ENCODE measurements at regions not wholly inside any gene's neighbourhood (a gene's known extent, or its start where the extent isn't known, plus 50 kb on each side); places are given as distances from the start of the nearest gene placed in this dataset.

DNA sequence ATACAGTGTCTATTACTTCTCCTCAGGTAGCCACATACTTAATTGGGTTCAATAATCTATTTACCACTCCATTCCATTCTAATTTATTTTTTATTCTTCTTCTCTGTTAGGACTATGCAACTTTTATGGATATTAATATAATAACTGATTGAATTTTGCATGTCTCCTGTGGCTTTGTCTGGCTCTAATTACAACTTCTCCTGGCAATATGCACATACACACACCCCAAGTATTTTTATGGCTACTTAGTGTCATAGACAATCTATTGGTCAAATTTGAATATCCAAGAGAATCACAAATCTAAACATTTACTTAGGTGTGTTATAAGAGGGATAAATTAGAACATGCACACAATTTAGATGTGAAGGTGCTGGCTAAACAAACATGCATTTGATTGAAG is 73.1 kb downstream of the BOD1L2 start:
- no peak overlapping the region for H3K4me2 ChIP-seq (ENCODE audit: low read length)
- no peaks in the 10 kb centered on the region for H4K20me1 ChIP-seq (ENCODE audit: insufficient read depth, low read length)
- H3K9me3 ChIP-seq (ENCODE audit: insufficient read depth, low read length), result no peaks in the 10 kb centered on the region
- H3K9ac ChIP-seq (ENCODE audit: low read length), result no peak overlapping the region
- H3K4me1 ChIP-seq (ENCODE audit: low read length), result peaks cover 3% of the 10 kb centered on the region
- no peak overlapping the region for H3K27ac ChIP-seq (ENCODE audit: low read length)
- no peak overlapping the region for H2AFZ ChIP-seq (ENCODE audit: low read depth, low read length)
- no peaks in the 10 kb centered on the region for H3K79me2 ChIP-seq (ENCODE audit: low read length)
- TF ChIP-seq, protein P1, sequence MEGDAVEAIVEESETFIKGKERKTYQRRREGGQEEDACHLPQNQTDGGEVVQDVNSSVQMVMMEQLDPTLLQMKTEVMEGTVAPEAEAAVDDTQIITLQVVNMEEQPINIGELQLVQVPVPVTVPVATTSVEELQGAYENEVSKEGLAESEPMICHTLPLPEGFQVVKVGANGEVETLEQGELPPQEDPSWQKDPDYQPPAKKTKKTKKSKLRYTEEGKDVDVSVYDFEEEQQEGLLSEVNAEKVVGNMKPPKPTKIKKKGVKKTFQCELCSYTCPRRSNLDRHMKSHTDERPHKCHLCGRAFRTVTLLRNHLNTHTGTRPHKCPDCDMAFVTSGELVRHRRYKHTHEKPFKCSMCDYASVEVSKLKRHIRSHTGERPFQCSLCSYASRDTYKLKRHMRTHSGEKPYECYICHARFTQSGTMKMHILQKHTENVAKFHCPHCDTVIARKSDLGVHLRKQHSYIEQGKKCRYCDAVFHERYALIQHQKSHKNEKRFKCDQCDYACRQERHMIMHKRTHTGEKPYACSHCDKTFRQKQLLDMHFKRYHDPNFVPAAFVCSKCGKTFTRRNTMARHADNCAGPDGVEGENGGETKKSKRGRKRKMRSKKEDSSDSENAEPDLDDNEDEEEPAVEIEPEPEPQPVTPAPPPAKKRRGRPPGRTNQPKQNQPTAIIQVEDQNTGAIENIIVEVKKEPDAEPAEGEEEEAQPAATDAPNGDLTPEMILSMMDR (IDR thresholded peaks at IDR 0.05; ENCODE audit: low read depth, low read length), result no peak
- no peak for TF ChIP-seq EZH2phosphoT487 (IDR thresholded peaks at IDR 0.05; ENCODE audit: low read depth)
- no peaks in the 10 kb centered on the region for H3K36me3 ChIP-seq (replicated peaks; ENCODE audit: low read depth, low read length)
- no peak overlapping the region for H3K4me3 ChIP-seq (ENCODE audit: low read length)
- peaks cover 13% of the 10 kb centered on the region for H3K27me3 ChIP-seq (ENCODE audit: low read depth, low read length)

DNA sequence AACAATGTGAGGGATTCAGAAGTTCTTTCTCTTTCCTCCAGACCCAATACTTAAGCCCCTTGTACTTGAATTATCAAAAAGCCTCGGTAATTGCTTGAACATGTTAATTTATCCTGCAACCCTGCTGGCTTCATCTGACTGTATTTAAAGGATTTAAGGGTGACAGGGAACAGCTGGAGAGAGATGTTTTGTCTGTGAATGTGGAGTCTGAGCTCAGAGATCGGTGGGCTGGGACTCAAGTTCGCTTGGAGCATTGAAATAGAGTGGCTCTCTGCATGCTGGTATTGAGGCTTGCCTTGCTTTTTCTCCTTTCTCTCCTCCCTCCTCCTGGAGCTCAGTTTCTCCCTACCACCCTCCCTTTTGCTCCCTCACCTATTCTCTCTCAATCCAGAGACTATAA is 73.6 kb downstream of the BOD1L2 start:
- H3K27me3 ChIP-seq (ENCODE audit: low read depth, low read length), result peaks cover 13% of the 10 kb centered on the region
- TF ChIP-seq EZH2phosphoT487 (IDR thresholded peaks at IDR 0.05; ENCODE audit: low read depth), result no peak
- TF ChIP-seq, protein P1 (IDR thresholded peaks at IDR 0.05; ENCODE audit: low read depth, low read length), result no peak
- H3K4me3 ChIP-seq (ENCODE audit: low read length), result no peak overlapping the region
- no peak overlapping the region for H2AFZ ChIP-seq (ENCODE audit: low read depth, low read length)
- H3K9ac ChIP-seq (ENCODE audit: low read length), result no peak overlapping the region
- no peaks in the 10 kb centered on the region for H4K20me1 ChIP-seq (ENCODE audit: insufficient read depth, low read length)
- H3K9me3 ChIP-seq (ENCODE audit: insufficient read depth, low read length), result no peaks in the 10 kb centered on the region
- no peaks in the 10 kb centered on the region for H3K36me3 ChIP-seq (replicated peaks; ENCODE audit: low read depth, low read length)
- no peaks in the 10 kb centered on the region for H3K79me2 ChIP-seq (ENCODE audit: low read length)
- H3K4me1 ChIP-seq (ENCODE audit: low read length), result no peaks in the 10 kb centered on the region
- no peak overlapping the region for H3K4me2 ChIP-seq (ENCODE audit: low read length)
- no peak overlapping the region for H3K27ac ChIP-seq (ENCODE audit: low read length)

DNA sequence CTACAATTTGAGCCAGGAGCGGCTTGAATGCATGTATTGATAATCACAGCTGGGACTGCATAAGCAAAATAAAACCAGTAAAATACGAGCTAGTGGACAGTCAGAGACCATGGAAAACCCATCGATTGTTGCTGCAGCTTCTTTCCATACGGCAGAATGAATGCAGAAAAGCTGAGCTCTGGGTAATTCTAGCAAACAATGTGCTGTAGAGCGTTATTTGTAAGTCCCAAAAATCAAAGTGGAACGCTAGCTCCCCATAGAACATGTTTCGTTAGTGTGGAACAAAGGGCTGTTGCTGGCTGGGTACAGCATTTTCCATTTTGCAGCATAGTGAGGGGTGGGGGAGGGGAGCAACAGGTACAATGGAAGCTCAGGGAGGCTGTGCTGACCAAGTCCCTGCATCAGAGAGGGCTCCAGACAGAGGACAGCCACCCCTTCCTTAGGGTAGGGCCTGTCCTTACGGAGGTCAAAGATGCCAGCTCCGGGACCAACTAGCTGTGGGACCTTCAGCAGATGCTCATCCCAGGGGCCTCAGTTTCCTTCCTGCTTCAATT is 74.1 kb downstream of the BOD1L2 start:
- Histone ChIP-seq H3K4me3 (ENCODE audit: low read length) (no peak overlapping the region), H2AFZ (ENCODE audit: low read depth, low read length) (no peak overlapping the region), H3K79me2 (ENCODE audit: low read length) (no peaks in the 10 kb centered on the region), H3K27ac (ENCODE audit: low read length) (no peak overlapping the region), H3K36me3 (replicated peaks; ENCODE audit: low read depth, low read length) (no peaks in the 10 kb centered on the region), H3K27me3 (ENCODE audit: low read depth, low read length) (peaks cover 13% of the 10 kb centered on the region), H4K20me1 (ENCODE audit: insufficient read depth, low read length) (no peaks in the 10 kb centered on the region), H3K4me1 (ENCODE audit: low read length) (no peaks in the 10 kb centered on the region), H3K9ac (ENCODE audit: low read length) (no peak overlapping the region), H3K9me3 (ENCODE audit: insufficient read depth, low read length) (no peaks in the 10 kb centered on the region), H3K4me2 (ENCODE audit: low read length) (no peak overlapping the region)
- TF ChIP-seq, protein P1 (IDR thresholded peaks at IDR 0.05; ENCODE audit: low read depth, low read length), result no peak
- no peak for TF ChIP-seq EZH2phosphoT487 (IDR thresholded peaks at IDR 0.05; ENCODE audit: low read depth)

DNA sequence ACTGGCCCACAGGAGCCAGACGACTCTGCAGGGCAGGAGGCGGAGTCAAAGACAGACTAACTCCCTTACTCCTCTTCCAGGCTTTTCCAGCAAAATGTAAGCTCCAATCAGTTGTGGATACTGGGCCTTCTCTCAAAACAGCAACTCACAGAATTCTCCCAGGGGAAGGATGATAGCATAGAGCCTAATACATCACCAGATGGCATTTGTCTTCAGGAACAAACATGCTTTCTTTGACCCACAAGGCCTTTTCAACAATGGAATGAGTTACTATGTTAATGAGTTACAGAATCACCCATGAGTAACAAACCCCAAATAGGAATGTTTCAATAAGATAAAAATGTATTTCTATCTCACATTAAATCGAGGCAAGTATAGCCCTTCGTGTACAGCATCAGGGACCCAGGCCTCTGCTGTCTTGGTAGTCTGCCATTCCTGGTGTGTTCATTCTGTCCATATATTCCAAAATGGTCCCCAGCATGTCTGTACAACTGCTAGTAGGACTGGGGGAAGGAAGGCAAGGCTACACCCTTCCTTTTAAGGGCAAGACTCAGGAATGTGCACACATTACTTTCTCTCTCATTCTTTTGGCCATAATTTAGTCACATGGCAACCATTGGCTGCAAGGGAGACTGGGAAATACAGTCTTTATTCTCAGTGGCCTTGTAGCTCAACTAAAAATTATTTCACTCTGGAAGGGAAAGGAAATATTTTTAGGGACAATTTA is 76.4 kb downstream of the BOD1L2 start:
- H3K27me3 ChIP-seq (ENCODE audit: low read depth, low read length), result peaks cover 13% of the 10 kb centered on the region
- TF ChIP-seq, protein P1 (IDR thresholded peaks at IDR 0.05; ENCODE audit: low read depth, low read length), result no peak
- H3K9me3 ChIP-seq (ENCODE audit: insufficient read depth, low read length), result no peaks in the 10 kb centered on the region
- H3K4me2 ChIP-seq (ENCODE audit: low read length), result no peak overlapping the region
- no peak overlapping the region for H2AFZ ChIP-seq (ENCODE audit: low read depth, low read length)
- no peak overlapping the region for H3K27ac ChIP-seq (ENCODE audit: low read length)
- no peaks in the 10 kb centered on the region for H3K36me3 ChIP-seq (replicated peaks; ENCODE audit: low read depth, low read length)
- H3K79me2 ChIP-seq (ENCODE audit: low read length), result no peaks in the 10 kb centered on the region
- H3K9ac ChIP-seq (ENCODE audit: low read length), result no peak overlapping the region
- no peak overlapping the region for H3K4me3 ChIP-seq (ENCODE audit: low read length)
- H3K4me1 ChIP-seq (ENCODE audit: low read length), result no peaks in the 10 kb centered on the region
- H4K20me1 ChIP-seq (ENCODE audit: insufficient read depth, low read length), result no peaks in the 10 kb centered on the region

Data from OCI-LY3 (cell line).